Retinal pigment epithelial cell (primary cell): ENCODE measurements at regions not wholly inside any gene's neighbourhood (a gene's known extent, or its start where the extent isn't known, plus 50 kb on each side); places are given as distances from the start of the nearest gene placed in this dataset.

Experiments
- DNase-seq: peaks from one replicate; pipeline ENCODE4 v3.0.0-alpha.2; 2010; ENCODE audit warnings: low read depth
- H3K4me3 ChIP-seq: 2 replicates; pipeline ENCODE4 v1.5.1; 2011; ENCODE audit warnings: mild to moderate bottlenecking, low read length, control low read depth, moderate library complexity
- TF ChIP-seq, protein P1 (sequence below): conservative IDR thresholded peaks from 2 replicates; pipeline ENCODE4 v1.5.1; 2011; ENCODE audit warnings: low read depth, low read length, control low read depth, inconsistent platforms

- DNase-seq: no peak
- TF ChIP-seq, protein P1, sequence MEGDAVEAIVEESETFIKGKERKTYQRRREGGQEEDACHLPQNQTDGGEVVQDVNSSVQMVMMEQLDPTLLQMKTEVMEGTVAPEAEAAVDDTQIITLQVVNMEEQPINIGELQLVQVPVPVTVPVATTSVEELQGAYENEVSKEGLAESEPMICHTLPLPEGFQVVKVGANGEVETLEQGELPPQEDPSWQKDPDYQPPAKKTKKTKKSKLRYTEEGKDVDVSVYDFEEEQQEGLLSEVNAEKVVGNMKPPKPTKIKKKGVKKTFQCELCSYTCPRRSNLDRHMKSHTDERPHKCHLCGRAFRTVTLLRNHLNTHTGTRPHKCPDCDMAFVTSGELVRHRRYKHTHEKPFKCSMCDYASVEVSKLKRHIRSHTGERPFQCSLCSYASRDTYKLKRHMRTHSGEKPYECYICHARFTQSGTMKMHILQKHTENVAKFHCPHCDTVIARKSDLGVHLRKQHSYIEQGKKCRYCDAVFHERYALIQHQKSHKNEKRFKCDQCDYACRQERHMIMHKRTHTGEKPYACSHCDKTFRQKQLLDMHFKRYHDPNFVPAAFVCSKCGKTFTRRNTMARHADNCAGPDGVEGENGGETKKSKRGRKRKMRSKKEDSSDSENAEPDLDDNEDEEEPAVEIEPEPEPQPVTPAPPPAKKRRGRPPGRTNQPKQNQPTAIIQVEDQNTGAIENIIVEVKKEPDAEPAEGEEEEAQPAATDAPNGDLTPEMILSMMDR: no peak
- H3K4me3 ChIP-seq: no peak overlapping the region
These were observed 231.2 kb downstream of the ANKRD60 start for GRCh38 chr20:57996936-57997890.

DNA sequence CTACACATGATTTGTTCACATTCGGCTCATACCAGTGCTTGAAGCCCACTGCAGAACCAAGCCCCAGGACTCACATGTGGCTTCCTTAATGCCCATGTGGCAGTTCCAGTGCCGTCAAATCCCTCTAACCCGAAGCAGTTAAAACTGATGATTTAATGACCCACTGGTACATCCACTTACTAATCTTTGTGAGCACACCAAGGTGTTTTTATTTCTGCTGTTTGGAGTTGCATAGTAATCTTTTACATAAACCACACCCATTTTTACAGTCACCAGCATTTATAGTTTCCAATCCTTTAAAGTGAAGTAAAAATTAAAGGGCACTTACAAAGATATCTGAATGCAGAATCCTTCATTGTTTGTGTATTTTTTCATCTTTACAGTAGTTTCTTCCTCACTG, 232.0 kb downstream of the ANKRD60 start:
- TF ChIP-seq, protein P1: no peak
- DNase-seq: no peak
- no peak overlapping the region for H3K4me3 ChIP-seq

DNA sequence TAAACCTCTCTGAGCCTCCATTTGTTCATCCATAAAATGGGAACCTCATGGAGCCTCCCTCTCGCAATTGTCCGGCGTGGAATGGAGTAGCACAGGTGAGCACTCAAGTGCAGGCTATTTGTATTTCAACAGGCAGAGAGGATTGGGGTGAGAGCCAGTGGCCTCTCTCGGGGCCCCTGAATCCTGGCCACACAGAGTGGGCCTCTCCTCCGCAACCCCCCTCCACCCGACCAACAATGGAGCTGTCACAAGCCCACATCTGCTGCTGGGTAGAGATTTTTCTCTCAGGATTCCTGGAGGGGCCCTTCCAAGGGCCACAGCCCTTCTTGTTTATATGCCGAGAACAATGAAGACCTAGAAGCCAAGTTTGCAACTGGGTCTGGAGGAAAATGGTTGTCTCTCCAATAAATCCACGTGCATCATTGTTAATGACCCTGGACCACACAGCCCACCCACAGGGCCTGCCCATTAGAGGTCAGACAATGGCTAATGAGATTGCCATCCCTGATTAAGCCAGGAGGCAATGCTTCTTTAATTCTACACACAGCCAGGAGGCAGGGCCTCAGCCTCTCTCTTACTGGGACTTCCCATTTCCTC, 233.0 kb downstream of the ANKRD60 start:
- no peak for DNase-seq
- TF ChIP-seq, protein P1: no peak
- no peak overlapping the region for H3K4me3 ChIP-seq

- DNase-seq: no peak
- no peak overlapping the region for H3K4me3 ChIP-seq
These were observed 234.6 kb downstream of the ANKRD60 start for GRCh38 chr20:57993716-57994431.

GRCh38 chr20:57991211-57991881, 237.1 kb downstream of the ANKRD60 start:
- no peak for DNase-seq

More at GRCh38 chr20:57993716-57994431, 234.6 kb downstream of the ANKRD60 start:
- TF ChIP-seq, protein P1: no peak

DNA sequence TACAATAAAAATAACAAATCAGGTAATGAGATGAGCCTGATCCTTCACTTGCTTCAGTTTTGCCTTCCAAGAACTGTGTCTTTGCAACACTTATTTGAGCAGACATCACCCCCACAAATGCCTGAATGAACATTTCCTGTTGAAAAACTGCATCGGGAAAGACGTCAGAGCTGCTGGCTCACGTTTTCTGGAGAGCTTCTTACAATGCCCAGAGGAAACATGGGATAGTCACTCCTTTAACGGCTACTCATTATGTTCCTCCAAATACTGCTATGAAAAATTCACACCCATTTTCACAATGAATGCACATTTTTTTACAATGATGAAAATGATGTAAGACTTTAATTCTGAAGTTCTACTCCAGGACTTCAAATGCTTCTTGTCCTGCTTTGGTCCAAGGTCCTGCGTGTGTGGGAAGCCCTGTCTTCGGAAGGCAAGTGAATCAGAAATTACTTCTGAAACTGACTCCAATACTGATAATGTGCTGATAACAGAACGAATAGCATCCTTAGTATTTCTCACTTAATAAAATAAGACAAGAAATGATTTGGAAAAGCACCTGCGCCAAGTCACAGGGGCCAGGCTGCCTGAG, 238.0 kb downstream of the ANKRD60 start:
- TF ChIP-seq, protein P1: no peak
- DNase-seq: no peak
- H3K4me3 ChIP-seq: no peak overlapping the region

More at GRCh38 chr20:57991211-57991881, 237.1 kb downstream of the ANKRD60 start:
- no peak overlapping the region for H3K4me3 ChIP-seq
- TF ChIP-seq, protein P1: no peak
